Body of pancreas (tissue), 4 donors: ENCODE measurements at regions not wholly inside any gene's neighbourhood (a gene's known extent, or its start where the extent isn't known, plus 50 kb on each side); places are given as distances from the start of the nearest gene placed in this dataset.

ENCODE experiments used
- ATAC-seq: fragments of 150-250 bp; one replicate; pipeline ENCODE4 v1.9.1; 2016
- DNase-seq, 4 donors: peaks; one replicate each; pipeline ENCODE4 v3.0.0-alpha.2; 2019
- H3K27ac ChIP-seq, 4 donors: fragments of 200-600 bp; sonication (generic); 1 replicate in 3 of 4; 2 replicates in 1 of 4; pipeline versions ENCODE4 v1.5.1 to v1.6.1; 2016 to 2019; ENCODE audit warnings: mild to moderate bottlenecking in 1 of 4, mixed read lengths in 1 of 4, moderate library complexity in 1 of 4
- H3K27me3 ChIP-seq, 2 donors: fragments of 200-600 bp; sonication (generic); one replicate each; pipeline ENCODE4 v1.6.0; 2016; ENCODE audit warnings: mild to moderate bottlenecking in 1 of 2
- H3K36me3 ChIP-seq, 2 donors: fragments of 200-600 bp; sonication (generic); replicated peaks in 1 of 2; 2 replicates each; pipeline ENCODE4 v1.5.1; 2016; ENCODE audit warnings: low read depth in 2 of 2; ENCODE audit not compliant: insufficient read depth in 1 of 2
- H3K4me1 ChIP-seq: fragments of 200-600 bp; sonication (generic); one replicate; pipeline ENCODE4 v1.6.0; 2016
- H3K4me3 ChIP-seq, 2 donors: fragments of 200-600 bp; sonication (generic); 1 replicate in 1 of 2; 2 replicates in 1 of 2; pipeline ENCODE4 v1.5.1; 2016 to 2019
- H3K9me3 ChIP-seq, 3 donors: fragments of 200-600 bp; sonication (generic); 1 replicate in 2 of 3; 2 replicates in 1 of 3; pipeline ENCODE4 v1.5.1; 2016
- POLR2A ChIP-seq, 3 donors: fragments of 450-650 bp; IDR thresholded peaks; one replicate each; pipeline ENCODE4 v1.6.1; 2016; ENCODE audit warnings: antibody characterized with exemption in 3 of 3, mild to moderate bottlenecking in 2 of 3
- WGBS, 2 donors: methylation state at CpG; one replicate each; pipeline ENCODE4 v1.1.5; 2017; 5-methylcytosine and 5-hydroxymethylcytosine counted together
- intact Hi-C: fragments of 100-400 bp; cut with DNase I; formaldehyde crosslinking; loops from one replicate; pipeline ENCODE4 v1.15.1; 2023
- TF ChIP-seq, protein P1 (sequence below), 7 experiments: fragments of 450-650 bp in 4 of 7; fragments of 200-600 bp in 3 of 7; sonication (generic) in 3 of 7; IDR thresholded peaks; one replicate each; pipeline ENCODE4 v1.5.1; 2016 to 2019; ENCODE audit warnings: antibody characterized with exemption in 7 of 7

DNA sequence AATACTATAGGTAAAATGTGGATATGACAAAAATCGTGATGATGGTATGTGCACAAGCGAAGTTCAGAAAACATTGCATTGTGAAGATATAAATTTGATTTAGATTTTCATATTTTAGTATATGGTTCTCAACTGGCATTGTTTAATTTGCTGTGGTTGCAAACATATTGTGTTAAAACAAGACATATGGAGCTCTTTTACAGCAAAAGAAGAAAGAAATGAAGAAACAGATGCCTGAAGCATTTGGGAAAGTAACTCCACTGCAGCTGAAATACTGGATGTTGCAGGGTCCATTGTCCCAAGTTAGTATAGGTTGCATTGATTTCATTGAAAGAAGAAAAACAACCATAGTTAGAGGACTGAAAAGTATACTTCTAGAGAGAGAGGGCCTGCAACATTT lies 185.8 kb upstream of the SSTR1 start:
- 77 to 78% methylated on average over 2 of the region's 2 CpGs for WGBS, 2 donors
- Histone ChIP-seq H3K36me3 (no peaks in the 10 kb centered on the region), H3K4me3 (no peak overlapping the region), H3K4me1 (no peaks in the 10 kb centered on the region), H3K27me3 (no peaks in the 10 kb centered on the region), H3K27ac (no peak overlapping the region), H3K9me3 (no peaks in the 10 kb centered on the region)
- TF ChIP-seq, protein P1, sequence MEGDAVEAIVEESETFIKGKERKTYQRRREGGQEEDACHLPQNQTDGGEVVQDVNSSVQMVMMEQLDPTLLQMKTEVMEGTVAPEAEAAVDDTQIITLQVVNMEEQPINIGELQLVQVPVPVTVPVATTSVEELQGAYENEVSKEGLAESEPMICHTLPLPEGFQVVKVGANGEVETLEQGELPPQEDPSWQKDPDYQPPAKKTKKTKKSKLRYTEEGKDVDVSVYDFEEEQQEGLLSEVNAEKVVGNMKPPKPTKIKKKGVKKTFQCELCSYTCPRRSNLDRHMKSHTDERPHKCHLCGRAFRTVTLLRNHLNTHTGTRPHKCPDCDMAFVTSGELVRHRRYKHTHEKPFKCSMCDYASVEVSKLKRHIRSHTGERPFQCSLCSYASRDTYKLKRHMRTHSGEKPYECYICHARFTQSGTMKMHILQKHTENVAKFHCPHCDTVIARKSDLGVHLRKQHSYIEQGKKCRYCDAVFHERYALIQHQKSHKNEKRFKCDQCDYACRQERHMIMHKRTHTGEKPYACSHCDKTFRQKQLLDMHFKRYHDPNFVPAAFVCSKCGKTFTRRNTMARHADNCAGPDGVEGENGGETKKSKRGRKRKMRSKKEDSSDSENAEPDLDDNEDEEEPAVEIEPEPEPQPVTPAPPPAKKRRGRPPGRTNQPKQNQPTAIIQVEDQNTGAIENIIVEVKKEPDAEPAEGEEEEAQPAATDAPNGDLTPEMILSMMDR (IDR thresholded peaks at IDR 0.05), result no peak
- TF ChIP-seq POLR2A (IDR thresholded peaks at IDR 0.05), result no peak
- intact Hi-C loops, result no loop called here
- DNase-seq, result no peak
- ATAC-seq, result no peak

DNA sequence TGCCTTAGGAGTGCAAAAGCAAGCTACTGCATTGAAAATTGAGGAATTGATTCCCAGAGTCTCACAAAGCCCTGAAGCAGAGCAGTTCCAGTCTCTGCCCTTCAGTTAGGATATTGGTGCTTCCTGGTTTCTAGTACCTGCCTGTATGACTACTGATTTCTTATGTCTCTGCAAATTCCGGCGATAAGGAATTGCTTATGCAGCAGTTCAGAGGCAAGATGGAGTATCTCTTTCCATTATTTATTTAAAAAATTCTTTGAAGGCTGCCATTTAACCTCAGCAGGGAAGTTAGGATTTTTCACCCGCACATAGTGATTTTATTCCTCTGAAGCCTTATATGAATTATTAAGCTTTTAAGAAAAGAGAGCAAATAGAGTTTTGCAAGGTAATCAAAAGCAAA lies 184.9 kb upstream of the SSTR1 start:
- 55 to 59% methylated on average over 3 of the region's 3 CpGs for WGBS, 2 donors
- TF ChIP-seq, protein P1 (IDR thresholded peaks at IDR 0.05), result no peak
- no peak for TF ChIP-seq POLR2A (IDR thresholded peaks at IDR 0.05)
- Histone ChIP-seq H3K36me3 (no peaks in the 10 kb centered on the region), H3K27me3 (no peaks in the 10 kb centered on the region), H3K27ac (no peak overlapping the region), H3K9me3 (no peaks in the 10 kb centered on the region), H3K4me1 (no peaks in the 10 kb centered on the region), H3K4me3 (no peak overlapping the region)
- intact Hi-C loops, result no loop called here
- DNase-seq, result no peak
- no peak for ATAC-seq

DNA sequence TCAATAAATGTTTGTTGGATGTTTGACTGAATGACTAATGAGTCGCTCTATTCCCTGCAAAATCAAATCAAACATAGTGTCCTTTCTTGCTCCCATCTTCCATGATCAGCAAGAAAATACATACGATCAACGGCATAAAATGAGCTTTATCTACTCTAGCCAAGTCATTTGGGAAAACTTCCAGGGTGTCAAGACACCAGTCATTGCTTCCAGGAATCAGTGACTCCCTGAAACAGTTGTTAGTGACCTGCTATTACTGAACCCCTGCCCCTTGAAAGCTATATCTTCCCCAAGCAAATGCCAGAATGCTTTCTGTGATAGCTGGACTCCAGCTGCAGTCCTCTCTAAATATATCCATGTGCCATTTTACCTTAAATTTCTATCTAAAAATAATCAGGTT lies 169.5 kb upstream of the SSTR1 start:
- no peak for ATAC-seq
- H3K27ac ChIP-seq, result no peak overlapping the region
- no peak for DNase-seq
- no peaks in the 10 kb centered on the region for H3K27me3 ChIP-seq
- H3K4me1 ChIP-seq, result peaks cover 7% of the 10 kb centered on the region
- intact Hi-C loops, result no loop called here
- no peaks in the 10 kb centered on the region for H3K36me3 ChIP-seq
- no peaks in the 10 kb centered on the region for H3K9me3 ChIP-seq
- no peak overlapping the region for H3K4me3 ChIP-seq
- TF ChIP-seq, protein P1 (IDR thresholded peaks at IDR 0.05), result no peak
- no peak for TF ChIP-seq POLR2A (IDR thresholded peaks at IDR 0.05)
- WGBS, 2 donors, result 93 to 94% methylated on average over 3 of the region's 3 CpGs

DNA sequence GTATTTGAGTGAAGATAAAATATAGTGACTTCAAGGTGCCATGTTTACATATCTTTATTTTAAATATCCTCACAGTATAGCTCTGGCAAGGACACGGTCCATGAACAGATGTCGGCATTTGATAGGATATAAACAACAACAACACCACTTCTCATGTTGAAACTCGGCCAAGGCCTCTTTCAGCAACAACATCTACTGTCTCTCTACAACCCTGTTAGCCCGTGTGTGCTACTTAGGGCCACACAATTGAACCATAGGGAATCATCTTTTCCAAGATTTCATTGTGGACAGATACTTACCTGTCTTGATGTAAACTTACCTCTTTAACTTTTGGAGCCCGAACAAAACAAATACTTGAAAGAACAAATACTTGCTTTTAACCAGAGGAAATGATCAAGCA lies 168.7 kb upstream of the SSTR1 start:
- 70 to 78% methylated on average over 5 of the region's 5 CpGs for WGBS, 2 donors
- H3K36me3 ChIP-seq, result no peaks in the 10 kb centered on the region
- intact Hi-C loops, result no loop called here

DNA sequence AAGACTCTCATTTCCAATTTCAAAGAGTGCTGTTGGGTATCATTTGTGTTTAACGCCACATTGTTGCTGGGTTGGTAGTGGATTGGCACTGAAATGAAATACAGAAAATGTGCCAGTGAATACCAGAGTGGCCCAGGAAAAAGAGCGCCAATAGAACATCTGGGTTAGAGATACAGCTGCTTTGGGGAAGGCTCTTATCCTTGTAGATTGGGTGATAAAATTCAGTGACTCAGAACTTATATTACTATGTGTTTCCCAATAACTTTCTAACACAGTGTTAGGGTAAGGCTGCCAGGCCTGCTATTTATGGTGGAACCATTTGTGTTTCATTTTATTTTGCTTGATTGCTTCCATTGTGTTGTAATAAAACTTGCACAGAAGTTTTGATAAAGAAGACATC lies 168.2 kb upstream of the SSTR1 start:
- no peak overlapping the region for H3K27ac ChIP-seq
- DNase-seq (no peak), ATAC-seq (no peak)
- TF ChIP-seq POLR2A (IDR thresholded peaks at IDR 0.05), result no peak
- TF ChIP-seq, protein P1 (IDR thresholded peaks at IDR 0.05), result no peak
- no peak overlapping the region for H3K4me3 ChIP-seq
- no peaks in the 10 kb centered on the region for H3K36me3 ChIP-seq
- H3K4me1 ChIP-seq, result peaks cover 7% of the 10 kb centered on the region
- no peaks in the 10 kb centered on the region for H3K9me3 ChIP-seq
- intact Hi-C loops, result no loop called here
- H3K27me3 ChIP-seq, result no peaks in the 10 kb centered on the region
- 40 to 71% methylated on average over 2 of the region's 2 CpGs for WGBS, 2 donors

More for the DNA sequence above, 168.7 kb upstream of the SSTR1 start:
- no peak overlapping the region for H3K27ac ChIP-seq
- peaks cover 7% of the 10 kb centered on the region for H3K4me1 ChIP-seq
- DNase-seq, result no peak
- no peak for ATAC-seq
- H3K27me3 ChIP-seq, result no peaks in the 10 kb centered on the region
- no peak overlapping the region for H3K4me3 ChIP-seq
- H3K9me3 ChIP-seq, result no peaks in the 10 kb centered on the region
- no peak for TF ChIP-seq POLR2A (IDR thresholded peaks at IDR 0.05)
- TF ChIP-seq, protein P1 (IDR thresholded peaks at IDR 0.05), result no peak
